B cell (primary cell): ENCODE measurements at regions not wholly inside any gene's neighbourhood (a gene's known extent, or its start where the extent isn't known, plus 50 kb on each side); places are given as distances from the start of the nearest gene placed in this dataset.

Source experiments
- EZH2 ChIP-seq: IDR thresholded peaks from 2 replicates; pipeline ENCODE4 v1.6.1; 2012; ENCODE audit warnings: borderline replicate concordance, low read depth, mild to moderate bottlenecking, moderate library complexity, low read length; ENCODE audit not compliant: insufficient read depth, poor library complexity, severe bottlenecking
- TF ChIP-seq, protein P1 (sequence below): fragments of 200-600 bp; IDR thresholded peaks from one replicate; pipeline ENCODE4 v1.8.0; 2022; ENCODE audit warnings: antibody characterized with exemption, mild to moderate bottlenecking

DNA sequence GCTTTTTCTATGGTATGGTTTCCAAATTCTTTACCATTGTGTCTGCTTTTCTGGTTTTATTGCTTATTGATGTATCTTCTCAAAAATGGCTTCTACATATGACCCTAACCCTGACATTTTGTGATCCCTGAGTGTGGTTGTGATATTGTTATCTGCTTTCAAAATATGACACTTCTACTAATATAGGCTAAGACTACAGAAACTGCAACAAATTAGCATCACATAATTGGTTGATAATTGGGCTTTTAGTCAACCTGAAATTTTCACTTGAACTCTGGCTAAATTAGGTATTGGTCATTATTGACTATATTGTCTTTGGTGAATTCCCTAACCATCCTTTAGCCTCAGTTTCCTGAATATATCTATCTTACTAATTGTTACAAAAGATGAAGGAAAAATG, 246.1 kb downstream of the PIK3C3 start:
- TF ChIP-seq, protein P1, sequence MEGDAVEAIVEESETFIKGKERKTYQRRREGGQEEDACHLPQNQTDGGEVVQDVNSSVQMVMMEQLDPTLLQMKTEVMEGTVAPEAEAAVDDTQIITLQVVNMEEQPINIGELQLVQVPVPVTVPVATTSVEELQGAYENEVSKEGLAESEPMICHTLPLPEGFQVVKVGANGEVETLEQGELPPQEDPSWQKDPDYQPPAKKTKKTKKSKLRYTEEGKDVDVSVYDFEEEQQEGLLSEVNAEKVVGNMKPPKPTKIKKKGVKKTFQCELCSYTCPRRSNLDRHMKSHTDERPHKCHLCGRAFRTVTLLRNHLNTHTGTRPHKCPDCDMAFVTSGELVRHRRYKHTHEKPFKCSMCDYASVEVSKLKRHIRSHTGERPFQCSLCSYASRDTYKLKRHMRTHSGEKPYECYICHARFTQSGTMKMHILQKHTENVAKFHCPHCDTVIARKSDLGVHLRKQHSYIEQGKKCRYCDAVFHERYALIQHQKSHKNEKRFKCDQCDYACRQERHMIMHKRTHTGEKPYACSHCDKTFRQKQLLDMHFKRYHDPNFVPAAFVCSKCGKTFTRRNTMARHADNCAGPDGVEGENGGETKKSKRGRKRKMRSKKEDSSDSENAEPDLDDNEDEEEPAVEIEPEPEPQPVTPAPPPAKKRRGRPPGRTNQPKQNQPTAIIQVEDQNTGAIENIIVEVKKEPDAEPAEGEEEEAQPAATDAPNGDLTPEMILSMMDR: no peak
- no peak for TF ChIP-seq EZH2
